Activated T-cell treated with anti-CD3 and anti-CD28 coated beads for 48 hours (primary cell): ENCODE measurements at regions not wholly inside any gene's neighbourhood (a gene's known extent, or its start where the extent isn't known, plus 50 kb on each side); places are given as distances from the start of the nearest gene placed in this dataset.
"Not testable (repeated sequence)": the region's sequence is repeated elsewhere in the genome, so short reads cannot be mapped to it uniquely, and the experiment has no call there.

Experiments used
- DNase-seq: peaks from one replicate; pipeline ENCODE4 v3.0.0-alpha.2; 2020; ENCODE audit warnings: low read depth

DNA sequence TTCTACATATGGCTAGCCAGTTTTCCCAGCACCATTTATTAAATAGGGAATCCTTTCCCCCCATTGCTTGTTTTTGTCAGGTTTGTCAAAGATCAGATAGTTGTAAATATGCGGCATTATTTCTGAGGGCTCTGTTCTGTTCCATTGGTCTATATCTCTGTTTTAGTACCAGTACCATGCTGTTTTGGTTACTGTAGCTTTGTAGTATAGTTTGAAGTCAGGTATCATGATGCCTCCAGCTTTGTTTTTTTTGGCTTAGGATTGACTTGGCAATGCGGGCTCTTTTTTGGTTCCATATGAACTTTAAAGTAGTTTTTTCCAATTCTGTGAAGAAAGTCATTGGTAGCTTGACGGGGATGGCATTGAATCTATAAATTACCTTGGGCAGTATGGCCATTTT, 60.0 kb upstream of the GPC3 start:
- DNase-seq: not testable (repeated sequence)

DNA sequence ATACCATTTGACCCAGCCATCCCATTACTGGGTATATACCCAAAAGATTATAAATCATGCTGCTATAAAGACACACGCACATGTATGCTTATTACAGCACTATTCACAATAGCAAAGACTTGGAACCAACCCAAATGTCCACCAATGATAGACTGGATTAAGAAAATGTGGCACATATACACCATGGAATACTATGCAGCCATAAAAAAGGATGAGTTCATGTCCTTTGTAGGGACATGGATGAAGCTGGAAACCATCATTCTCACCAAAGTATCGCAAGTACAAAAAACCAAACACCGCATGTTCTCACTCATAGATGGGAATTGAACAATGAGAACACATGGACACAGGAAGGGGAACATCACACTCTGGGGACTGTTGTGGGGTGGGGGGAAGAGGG, 81.7 kb upstream of the GPC3 start:
- DNase-seq: not testable (repeated sequence)

DNA sequence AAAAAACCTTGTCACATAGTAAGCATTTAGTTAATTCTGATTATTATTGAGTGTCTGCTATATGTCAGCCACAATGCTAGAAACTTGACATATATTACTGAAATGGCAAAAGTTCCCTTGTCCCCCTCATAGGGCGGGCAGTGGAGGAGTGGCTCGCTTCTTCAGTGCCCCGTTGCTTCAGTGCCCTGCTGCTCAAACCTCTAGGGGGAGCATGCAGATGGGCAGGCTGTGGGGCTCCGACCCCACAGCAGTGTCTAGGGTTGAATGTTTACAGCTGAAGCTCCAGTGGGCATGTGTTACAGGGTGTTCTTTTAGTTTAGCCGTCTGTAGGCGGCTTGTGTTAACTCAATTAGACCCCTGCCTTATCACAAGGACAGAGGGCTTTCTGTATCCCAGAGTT, 86.5 kb upstream of the GPC3 start:
- not testable (repeated sequence) for DNase-seq

DNA sequence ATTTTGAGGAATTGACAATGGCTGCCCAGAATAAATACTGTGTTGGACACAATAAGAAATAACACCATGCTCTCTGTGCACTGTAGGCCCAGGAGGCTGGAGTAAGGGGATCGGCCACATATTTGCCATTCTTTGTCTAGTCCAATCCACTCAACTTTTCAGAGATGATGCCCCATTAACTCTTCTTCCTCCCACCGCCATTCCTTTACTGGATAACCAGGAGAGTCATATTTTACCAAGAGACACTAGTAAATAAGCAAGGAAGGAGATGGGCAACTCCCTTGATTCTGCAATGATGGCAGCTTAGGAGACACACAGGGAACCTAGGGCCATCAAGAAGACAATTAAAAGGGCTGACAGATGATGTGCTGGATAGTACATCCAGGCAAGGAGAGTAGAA, 87.9 kb upstream of the GPC3 start:
- DNase-seq: no peak

DNA sequence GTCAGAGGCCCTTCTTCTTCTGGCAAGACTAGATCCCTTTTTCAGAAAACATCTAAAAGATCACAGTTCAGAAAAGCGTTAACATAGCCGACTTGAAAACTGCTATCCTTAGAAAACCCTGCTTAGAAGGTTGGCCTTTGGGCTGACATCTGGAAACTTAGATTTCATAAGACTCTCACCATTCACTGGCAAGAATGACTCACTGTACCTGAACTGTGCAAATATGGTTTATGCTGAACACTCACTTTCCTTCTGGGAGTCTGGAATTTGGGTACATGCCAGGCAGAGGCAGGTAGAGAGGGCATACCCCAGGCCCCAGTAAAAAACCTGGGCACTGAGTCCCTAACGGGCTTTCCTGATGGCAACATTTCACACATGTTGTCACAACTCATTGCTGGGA, 88.8 kb upstream of the GPC3 start:
- DNase-seq: no peak

DNA sequence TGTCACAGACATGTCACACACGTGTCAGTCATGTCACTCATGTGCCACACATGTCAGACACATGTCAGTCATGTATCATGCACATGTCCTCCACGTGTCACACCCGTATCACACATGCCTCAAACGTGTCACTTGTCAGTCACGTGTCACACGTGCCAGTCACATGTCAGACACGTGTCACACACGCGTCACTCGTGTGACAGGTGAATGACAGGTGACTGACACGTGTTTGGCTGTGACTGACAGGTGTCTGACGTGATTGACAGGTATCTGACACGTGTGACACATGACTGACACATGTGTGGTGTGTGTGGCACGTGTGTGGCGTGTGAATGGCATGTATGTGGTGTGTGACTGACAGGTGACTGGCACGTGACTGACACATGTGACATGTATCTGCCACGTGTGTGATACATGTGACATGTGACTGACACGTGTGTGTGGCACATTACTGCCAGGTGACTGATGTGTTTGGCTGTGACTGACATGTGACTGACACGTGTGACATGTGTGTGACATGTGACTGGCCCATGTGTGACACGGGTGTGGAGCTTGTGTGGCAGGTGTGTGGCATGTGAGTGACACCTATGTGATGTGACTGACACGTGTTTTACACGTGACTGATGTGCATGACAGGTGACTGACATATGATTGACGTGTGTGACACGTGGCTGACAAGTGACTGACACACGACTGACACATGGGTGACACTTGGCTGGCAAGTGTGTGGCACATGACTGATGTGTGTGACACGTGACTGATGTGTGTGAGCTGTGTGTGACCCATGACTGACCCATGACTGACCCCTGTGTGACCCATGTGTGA, 90.7 kb upstream of the GPC3 start:
- DNase-seq: no peak

DNA sequence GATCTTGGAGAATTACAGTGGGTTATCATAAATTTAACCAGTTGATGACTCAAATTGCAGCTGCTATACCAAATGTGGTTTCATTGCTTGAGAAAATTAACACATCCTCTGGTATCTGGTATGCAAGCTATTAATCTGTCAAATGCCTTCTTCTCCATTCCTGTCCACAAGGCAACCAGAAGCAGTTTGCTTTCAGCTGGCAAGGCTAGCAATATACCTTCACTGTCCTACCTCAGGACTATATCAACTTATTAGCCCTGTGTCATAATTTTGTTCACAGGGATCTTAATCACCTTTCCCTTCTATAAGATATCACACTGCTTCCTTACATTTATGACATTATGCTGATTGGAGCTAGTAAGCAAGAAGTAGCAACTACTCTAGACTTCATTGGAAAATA, 110.0 kb upstream of the GPC3 start:
- DNase-seq: no peak

DNA sequence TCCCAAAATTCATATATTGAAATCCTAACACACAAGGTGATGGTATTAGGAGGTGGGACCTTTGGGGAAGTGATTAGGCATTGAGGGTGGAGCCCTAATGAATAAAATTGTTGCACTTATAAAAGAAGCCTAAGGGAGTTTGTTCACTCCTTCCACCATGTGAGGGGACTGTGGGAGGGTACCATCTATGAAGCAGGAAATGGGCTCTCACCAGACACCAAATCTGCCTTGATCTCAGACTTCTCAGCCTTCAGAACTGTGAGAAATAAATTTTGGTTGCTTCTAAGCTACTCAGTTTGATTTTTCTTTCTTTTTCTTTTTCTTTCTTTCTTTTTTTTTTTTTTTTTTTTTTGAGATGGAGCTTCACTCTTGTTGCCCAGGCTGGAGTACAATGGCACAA, 116.2 kb upstream of the GPC3 start:
- no peak for DNase-seq

DNA sequence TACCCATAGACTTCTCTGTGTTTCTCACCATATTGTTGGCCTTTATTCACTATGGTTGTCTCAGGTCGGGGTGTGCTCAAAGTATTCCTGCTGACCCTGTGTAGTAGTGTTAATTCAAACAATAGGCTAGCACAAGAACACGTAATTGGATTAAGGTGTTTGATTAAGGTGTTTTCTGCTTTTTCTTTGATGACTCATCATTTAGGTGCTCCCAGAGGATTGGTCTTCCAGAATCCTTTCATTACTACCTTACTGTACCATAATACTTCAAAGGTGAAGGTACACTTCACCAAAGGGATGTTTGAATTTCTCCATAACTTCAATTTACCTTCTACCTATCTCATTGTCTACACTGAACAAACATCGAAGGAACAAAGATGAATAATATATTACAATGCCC, 121.7 kb upstream of the CCDC160 start:
- DNase-seq: no peak

DNA sequence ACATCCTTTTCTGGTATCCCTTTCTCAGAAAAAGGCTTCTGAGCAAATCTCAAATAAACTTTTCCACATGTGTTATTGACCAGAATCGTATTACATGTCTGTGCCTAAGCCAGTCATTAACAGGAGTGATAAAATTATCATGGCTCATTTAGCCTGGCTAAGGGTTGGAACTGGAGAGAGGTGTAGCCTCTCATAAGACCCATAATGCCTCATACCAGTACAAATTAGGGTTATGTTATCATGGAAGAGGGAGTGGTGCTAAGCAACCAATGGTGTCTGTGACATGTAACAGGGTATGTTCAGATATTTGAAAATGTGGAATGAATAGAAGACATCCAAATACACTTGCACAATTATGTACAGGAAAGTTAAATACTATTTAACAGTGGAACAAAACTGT, 99.6 kb upstream of the CCDC160 start:
- DNase-seq: no peak

DNA sequence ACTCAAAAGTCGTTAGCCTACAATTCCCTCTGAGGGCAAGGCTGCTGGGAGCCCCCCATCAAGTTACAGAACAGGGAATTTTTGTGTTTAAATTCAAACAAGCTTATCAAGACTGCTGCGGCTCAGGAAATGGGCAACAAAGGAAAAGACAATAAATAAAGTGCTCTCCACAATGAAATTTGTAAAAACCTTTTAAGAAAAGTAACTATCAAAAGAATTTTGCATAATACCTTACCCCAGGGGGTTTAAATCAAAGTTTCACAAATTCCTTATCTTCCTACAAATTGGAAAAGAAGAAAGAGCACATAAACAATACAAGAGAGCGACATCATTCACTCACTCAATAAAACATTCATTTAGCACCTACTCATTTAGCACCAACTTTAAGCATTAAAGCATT, 97.9 kb upstream of the CCDC160 start:
- no peak for DNase-seq

DNA sequence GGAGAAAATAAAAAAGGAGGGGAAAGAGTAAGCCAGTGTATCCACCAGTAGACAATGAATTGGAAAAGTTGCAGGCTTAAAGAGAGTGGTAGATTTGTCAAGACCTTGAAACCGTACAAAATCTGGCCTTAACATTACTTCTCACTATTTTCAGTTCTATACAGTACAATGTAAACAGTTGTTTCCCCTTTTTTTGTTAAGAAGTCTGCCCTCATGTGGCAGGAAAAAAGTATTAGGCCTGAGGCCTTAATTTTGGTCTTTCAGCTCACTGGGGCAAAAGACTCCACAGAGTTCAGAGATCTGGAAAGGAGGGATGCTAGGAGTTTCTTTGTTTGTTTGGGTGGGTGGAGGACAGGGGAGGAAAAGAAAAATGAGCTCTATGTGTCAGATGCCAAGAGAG, 92.8 kb upstream of the CCDC160 start:
- DNase-seq: no peak

DNA sequence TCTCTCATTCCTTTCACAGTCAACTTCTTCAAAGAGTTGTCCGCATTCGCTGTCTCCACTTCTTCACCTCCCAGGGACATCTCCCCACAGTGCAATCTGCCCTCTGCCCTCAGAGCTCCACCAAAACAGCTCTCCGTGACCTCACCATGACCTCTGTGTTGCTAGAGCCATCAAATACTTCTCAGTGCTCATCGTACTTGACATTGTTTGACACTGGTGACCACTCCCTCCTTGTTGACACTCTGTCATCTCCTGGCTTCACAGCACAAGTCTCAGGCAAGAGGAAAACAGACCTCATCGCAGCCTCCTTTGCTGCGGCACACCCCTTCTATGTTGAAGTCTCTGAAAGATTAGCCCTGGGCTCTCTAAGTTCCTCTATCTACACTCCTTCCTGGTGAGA, 90.5 kb upstream of the CCDC160 start:
- DNase-seq: no peak

DNA sequence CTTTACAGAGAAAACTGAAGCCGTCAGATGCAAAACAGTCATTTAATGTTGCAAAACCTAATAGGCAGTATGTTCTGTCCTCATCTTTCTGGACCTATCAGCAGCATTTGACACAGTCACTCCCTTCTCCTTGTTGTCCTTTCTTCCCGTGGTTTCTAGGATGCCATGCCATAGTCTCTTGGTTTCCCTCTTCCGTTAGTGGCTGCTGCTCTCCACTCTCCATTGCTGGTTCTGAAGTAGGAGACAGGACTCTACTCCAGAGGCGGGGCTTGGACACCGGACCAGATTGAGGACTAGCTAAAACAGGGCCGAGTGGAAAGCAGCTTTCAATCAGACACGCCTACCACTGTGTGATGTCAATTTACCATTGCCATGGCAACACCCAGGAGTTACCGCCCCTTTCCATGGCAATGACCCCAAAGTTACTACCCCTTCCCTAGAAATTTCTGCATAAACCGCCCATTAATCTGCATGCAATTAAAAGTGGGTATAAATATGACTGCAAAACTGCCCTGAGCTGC, 88.8 kb upstream of the CCDC160 start:
- no peak for DNase-seq

DNA sequence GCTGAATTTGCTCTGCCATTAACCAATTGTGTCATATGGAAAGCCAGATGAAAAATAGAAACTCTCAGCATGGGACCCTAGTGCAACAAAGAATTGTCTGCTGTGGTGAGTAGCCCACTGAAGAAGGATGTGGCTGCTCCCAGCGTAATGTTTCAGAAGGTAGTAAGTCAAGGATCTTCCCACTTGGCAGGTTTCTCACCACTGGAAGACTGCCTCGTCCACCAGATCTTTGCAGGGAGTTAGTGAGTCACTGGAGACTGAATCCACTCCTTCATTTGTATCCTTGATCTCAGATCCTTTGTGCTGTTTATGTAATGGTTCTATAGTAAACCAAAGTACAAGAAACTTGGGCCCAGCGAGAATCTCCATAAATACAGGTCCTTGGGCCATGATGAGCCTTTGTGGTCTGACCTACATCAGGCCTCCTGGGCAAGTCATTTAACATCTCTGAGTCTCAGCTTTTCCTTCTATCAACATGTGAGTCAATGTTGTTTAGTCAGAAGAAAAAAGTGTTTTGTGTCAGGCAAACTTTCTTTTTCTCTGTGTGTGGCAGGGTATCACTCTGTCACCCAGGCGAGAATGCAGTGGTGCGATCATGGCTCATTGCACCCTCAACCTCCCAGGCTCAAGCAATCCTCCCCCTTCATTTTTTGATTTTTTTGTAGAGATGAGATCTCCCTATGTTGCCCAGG, 78.0 kb upstream of the CCDC160 start:
- DNase-seq: peak; percentile 25

DNA sequence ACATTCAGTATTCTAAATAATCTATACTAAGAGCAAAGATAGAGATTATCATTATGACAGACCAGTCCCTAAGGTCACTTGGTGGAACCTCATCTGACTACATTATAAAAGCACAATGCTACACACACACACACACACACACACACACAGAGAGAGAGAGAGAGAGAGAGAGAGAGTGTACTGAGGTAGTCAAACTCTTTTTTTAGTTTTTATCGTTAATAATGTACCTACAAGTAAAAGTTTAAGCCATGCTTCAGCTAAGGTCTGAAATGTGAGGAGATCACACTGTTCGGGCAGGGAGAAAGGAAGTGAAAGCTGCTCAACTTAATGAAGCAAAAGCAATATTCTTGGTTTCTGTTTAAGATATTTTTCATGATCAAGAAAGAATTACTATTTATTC, 75.8 kb upstream of the CCDC160 start:
- DNase-seq: no peak

DNA sequence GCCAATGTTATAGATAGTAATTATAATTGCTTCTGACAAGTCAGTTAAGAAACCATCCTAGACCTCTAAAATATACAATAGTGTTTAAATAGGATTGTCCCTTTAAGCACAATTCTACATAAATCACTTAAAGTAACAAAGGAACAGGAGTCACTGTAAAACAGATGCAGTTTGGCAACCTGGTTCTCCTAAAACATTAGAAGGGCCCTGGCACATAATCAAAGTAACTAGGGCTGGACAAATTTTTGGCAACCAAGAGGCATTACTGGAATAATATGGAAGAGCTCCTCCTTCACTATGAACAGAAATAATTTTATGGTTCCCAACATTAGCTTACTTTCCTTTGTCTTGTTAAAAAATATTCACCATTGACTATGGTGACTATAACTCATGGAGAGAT, 75.0 kb upstream of the CCDC160 start:
- DNase-seq: no peak

DNA sequence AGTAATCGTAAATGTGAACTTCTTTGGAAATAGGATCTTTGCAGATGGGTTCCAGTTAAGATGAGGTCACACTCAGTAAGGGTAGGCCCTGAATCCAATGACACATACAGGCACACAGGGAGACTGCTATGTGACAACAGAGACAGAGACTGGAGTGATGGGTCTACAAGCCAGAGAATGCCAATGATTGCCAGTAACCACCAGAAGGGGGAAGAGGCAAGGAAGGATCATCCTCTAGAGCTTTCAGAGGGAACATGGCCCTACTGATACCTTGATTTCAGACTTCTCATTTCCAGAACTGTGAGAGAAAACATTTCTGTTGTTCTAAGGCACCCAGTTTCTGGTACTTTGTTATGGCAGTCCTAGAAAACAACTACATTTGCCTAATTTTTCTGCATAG, 73.1 kb upstream of the CCDC160 start:
- DNase-seq: no peak

DNA sequence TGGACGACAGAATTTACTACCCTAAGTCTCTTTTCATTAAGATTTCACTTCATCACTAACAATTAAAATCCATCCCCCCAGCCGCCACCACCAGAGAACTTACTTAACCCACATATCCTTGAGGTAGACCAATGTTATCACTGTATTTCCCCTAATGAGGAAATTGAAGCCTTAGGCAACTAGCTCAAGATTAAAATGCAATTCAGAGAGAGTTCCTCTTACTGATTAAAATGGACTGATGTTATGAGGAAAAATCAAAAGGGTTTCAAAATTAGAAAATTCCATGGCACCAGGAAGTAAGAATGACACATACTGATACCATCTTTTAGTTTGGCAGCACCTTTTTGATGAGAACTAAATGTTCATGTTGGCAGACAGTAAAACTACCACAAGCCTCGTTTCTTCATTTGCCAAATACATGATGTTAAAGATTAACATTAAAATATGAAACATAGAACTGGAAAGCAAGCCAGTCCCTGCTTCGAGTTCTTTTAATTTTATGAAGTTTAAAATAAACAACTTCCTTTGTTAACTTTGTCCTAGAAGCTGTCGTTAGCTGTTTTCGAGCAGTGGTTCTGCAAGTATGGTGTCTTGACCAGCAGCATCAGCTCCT, 69.3 kb upstream of the CCDC160 start:
- no peak for DNase-seq

DNA sequence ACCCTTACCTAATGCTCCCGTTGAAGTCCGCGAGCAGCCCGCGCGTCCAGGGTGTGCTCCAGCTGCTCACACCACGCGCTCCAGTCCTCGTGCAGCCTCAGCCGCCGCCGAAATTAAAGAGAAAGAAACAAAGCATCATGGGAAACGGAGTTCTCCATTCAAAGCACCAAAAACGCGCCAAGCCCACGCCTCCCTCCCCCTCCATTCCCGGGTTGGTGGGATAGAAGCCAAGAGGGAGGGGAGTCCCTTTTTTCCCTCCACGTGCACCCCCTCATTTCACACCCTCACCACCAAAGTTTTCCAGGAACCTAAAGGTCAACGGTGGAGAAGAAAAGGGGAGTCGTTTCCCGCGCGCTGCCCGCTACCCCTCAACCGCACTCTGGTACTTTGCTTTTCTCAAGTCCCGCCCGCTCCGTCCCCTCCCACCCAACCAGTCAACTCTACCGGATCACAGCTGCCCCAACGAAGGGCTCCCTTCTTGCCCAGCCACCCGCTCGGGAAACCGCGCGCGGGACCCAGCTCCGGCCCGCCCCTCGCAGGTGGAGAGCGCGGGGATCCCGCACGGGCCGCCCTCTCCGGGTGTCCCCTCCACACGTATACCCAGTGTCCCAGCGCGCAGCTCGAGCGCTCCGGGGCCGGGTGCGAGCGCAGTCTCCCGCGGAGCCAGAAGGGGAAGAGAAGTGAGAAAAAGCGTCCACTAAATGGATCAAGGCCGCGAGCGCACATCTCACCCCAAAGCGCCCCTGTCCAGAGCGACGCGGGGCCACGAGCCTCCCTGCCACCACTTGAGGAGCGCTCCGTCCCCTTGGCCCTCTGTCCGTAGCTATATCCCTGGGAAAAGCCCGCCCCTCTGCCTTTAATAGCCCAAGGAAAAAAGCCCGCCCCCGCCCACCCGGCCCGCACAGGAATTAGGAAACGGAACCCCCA, 65.1 kb upstream of the CCDC160 start:
- DNase-seq: peak; percentile 33

DNA sequence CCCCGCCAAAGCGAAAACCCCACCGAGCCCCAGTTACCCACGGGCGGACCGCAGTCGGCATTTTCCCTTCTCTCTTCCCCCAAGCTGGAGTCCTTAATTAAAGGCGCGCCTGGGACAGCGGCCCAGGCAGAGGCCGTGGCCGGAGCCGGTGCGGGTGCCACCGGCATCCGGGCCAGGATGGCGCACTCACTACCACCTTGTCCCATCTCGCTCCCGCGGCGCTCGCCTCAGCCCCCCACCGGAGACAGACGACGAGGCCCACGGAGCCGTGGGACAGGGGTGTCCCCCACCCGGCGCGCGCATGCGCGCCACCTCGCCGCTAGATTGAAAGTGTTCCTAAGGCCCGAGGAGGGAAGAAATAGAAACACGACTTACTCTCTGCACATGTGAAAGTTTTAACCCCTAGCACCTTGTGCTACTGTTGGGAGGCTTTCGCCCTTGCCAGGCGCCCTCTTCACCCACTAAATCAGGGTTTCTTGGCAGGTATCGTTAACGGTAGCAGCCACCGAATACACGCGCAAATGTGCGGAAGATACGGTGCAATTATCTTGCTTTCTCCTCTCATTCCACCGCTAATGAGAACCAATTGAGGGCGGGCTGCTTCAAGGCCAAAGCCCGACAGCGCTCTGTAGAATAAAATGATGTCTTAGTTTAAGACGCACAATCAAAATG, 64.3 kb upstream of the CCDC160 start:
- DNase-seq: peak; percentile 25
